NOMO-1 treated with dmso at 0.1 percent for 144 hours (cell line): ENCODE measurements at regions not wholly inside any gene's neighbourhood (a gene's known extent, or its start where the extent isn't known, plus 50 kb on each side); places are given as distances from the start of the nearest gene placed in this dataset.
"Not testable (repeated sequence)": the region's sequence is repeated elsewhere in the genome, so short reads cannot be mapped to it uniquely, and the experiment has no call there.

Experiments
- DNase-seq: peaks from one replicate; lab custom pipeline; 2025; ENCODE audit not compliant: unreplicated experiment; lab: John Stamatoyannopoulos, UW

- DNase-seq: no peak
Observed at GRCh38 chr12:115813256-115813655, 464.2 kb downstream of the MED13L start.

- no peak for DNase-seq
Observed at GRCh38 chr12:115811929-115812328, 465.6 kb downstream of the MED13L start.

DNA sequence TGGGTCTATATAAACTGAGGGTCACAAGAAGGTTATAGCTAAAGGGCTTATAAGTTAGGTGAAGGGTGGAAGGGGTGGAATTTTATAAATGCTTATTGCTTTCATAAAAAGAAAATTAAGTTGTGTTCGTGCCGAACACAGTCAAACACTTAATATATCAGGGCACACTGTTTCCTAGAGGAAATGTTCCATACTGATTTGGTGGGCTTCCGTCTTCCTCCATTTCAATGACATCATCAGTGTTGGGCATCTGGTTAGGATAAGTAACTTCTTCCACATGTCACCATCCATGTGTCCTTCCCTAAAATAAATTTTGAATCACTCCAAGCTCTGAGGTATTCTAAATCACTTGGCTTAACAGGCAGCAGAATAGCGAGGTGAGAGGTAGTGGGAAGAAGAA lies 466.4 kb downstream of the MED13L start:
- DNase-seq: no peak

DNA sequence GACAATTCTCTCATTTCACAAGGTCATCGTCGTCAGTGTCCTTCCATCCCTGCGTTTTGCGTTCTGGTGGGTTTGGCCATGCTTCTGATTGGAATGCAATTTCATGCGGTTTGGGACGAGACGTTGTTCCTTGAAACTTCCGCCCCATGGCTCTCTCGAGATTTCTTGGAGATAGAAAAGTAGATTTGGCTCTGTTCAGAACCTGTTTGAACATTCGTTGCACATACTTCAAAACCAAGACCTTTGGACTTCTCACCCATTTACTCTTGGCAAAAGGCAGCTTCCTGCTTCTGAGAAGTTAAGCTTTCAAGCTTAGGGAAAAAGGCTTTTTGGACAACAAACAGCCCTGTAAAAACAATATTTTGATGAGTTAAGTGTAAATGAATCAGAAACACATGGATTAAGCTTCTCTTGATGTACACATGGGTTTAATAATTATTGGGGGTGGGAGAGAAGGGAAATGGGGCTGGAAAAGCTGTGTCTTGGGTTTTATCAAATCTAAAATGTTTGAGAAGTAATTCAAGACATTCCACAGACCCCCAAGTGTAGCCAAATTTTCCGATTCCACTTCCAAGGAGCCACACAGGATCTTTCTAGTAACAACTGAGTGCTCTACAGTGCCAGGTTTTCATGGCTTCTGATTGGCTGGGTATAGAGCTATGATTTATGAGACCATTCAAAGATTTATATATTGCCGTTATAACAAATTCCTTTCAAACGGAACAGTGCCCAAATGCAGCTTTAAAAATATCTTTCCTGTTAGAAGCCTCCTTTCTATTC lies 467.2 kb downstream of the MED13L start:
- no peak for DNase-seq

DNA sequence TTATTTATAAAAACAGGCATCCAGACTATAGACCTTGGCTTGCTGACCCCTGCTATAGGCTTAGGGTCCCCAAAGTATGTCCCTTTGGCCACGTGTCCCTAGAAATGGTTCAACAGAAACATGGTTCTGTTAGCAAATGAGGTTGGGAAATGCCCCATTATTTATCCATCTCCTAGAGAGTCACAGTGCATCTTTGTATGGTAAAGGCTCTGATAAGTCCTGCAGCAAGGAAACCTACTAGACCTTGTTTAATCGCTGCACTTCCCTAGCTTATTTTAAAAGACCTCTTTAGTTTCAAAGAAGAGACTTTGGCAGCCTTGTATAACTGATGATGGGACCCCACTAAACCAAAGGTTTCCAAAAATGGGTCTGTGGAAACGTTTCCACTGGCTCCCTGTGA lies 471.5 kb downstream of the MED13L start:
- DNase-seq: no peak

DNA sequence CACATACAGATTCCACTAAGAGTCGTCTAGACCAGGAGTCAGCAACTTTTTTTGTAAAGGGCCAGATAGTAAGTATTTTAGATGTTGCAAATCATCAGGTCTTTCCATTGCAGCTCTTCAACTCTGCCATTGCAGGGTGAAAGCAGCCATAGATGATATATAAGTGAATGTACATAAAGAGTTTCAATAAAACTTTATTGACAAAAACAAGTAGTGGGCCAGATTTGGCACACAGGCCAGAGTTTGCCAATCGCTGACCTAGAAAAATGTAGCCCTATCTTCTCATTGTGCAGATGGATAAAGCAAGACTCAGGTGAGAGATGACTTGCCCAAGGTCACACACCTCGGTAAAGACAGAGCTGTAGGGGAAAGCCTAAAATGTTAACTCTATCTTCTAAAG lies 474.7 kb downstream of the MED13L start:
- no peak for DNase-seq

DNA sequence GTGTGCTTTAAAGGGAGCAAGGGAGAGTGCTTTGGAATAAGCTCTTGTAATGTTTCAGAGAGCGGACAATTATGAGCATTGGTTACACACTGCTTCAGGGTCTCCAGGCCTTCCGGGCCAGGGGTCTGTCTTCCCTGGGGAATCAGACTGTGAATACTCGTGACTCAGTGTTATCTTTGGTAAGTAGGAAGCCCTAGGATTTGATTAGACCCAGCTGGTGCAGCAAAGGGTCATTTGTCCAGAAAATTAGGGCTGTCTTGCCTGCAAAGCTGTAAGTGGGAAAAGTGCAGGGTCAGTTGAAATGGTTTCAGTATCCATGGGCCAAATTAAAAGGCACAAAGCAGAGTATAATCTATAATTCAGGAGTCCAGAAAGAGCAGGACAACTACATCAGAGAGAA lies 475.6 kb downstream of the MED13L start:
- no peak for DNase-seq

DNA sequence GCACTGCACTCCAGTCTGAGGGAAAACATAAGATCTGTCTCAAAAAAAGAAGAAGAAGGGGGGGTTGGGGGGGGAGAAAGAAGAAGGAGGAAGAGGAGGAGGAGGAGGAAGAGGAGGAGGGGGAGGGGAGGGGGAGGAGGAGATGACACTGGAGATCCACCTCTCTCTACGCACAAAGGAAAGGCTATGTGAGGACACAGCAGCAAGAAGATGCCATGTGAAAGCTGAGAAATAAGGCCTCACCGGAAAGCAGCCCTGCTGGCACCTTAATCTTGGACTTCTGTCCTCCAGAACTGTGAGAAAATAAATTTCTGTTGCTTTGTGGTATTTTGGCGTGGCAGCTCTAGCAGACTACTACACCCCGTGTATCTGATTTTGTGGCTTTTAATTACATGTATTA lies 477.9 kb downstream of the MED13L start:
- DNase-seq: no peak

DNA sequence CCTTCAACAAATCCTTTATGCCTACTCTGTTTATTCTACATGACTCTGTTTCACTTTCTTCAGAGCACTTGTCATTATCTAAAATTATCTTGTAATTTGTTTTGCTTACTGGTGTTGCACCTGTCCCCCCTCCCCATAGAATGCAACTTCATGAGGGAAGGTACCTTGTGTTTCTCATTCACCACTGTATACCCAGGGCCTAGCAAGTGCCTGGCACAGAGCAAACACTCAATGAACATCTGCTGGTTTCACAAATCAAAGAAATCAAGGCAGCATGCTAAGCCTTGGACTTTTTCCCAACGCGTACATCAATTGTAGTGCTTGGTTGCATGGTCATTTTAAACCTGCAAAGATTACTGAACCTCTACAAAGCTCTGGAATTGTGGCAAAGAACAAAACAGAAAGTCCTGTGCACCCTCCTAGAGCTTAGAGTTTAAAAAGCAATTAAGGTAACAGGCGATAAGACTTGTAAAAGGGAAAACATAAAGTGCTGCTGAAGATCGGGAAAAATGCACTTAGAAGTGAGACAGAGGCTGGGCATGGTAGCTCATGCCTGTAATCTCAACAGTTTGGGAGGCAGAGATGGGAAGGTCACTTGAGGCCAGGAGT lies 479.1 kb downstream of the MED13L start:
- no peak for DNase-seq

DNA sequence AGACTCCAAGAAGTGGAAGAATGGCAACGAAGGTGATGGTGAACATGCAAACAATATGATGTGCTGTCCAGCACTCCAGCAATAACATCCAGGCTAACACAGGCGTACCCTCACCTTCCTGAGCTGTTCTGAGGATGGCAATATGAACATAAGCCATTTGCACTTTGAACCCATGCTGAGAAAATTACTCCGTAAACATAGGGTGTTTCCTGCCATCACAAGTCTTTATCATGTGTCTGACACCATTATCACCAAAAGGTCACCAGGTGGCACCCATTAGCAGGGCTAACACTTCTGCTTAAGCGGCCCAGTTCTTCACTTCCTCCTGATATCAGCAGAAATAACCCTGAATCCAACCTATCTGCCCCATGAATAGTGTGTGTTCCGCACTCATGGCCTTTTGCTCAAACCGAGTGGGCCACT lies 482.8 kb downstream of the MED13L start:
- DNase-seq: no peak

GRCh38 chr12:115791331-115791730 lies 486.2 kb downstream of the MED13L start:
- no peak for DNase-seq

GRCh38 chr12:115790526-115790925 lies 487.0 kb downstream of the MED13L start:
- DNase-seq: no peak

DNA sequence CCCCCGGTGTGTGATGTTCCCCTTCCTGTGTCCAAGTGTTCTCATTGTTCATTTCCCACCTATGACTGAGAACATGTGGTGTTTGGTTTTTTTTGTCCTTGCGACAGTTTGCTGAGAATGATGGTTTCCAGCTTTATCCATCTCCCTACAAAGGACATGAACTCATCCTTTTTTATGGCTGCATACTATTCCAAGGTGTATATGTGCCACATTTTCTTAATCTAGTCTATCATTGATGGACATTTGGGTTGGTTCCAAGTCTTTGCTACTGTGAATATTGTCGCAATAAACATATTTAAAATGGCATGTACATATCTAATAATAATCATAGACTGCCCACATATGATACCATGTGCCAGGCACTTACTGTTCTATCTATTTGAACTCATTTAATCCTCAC lies 491.0 kb downstream of the MED13L start:
- DNase-seq: not testable (repeated sequence)

DNA sequence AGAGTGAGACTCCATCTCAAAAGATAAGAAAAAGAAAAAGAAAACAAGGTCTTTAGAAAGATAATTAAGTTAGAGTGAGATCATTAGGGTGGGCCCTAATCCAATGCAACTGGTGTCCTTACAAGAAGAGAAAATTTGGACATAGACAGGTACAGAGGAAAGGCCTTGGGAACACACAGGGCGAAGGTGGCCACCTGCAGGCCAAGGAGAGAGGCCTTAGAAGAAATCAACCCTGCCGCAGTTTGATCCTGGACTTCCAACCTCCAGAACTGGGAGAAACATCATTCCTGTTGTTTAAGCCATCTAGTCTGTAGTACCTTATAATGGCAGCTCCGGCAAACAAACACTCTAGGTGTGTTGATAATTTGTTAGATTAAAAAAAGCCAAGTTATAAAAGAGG lies 491.9 kb downstream of the MED13L start:
- no peak for DNase-seq

DNA sequence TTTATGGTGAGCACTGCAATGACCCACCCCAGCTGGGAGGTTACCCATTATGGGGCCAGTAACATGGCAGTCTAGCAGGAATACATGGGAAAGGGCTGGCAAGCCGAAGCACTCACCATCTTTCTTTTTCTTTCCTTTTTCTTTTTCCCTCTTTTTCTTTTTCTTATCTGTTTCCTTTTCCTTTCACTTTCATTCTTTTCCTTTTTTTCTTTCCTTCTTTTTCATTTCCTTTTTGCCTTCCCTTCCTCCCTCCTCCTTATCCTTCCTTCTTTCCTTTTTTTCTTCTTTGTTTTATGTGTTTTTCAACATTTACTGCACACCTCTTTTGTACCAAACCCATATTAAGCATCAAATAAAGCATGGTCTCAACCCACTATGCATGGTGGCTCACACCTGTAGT lies 501.1 kb downstream of the MED13L start:
- no peak for DNase-seq

GRCh38 chr12:115774148-115774895 lies 503.2 kb downstream of the MED13L start:
- DNase-seq: no peak

DNA sequence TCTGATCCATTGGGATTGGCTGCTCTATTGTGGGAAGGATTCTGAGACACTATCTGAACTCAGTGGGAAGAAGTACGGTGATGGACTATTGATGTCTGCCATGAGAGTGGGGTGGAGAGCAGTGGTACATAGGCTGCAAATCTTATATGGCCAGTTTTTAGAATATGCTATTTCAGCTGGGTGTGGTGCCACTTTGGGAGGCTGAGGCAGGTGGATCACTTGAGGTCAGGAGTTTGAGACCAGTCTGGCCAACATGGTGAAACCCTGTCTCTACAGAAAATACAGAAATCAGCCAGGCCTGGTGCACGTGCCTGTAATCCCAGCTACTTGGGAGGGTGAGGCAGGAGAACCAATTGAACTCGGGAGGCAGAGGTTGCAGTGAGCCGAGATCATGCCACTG lies 505.9 kb downstream of the MED13L start:
- DNase-seq: no peak

- DNase-seq: no peak
Observed at GRCh38 chr12:115771065-115771464, 506.4 kb downstream of the MED13L start.

DNA sequence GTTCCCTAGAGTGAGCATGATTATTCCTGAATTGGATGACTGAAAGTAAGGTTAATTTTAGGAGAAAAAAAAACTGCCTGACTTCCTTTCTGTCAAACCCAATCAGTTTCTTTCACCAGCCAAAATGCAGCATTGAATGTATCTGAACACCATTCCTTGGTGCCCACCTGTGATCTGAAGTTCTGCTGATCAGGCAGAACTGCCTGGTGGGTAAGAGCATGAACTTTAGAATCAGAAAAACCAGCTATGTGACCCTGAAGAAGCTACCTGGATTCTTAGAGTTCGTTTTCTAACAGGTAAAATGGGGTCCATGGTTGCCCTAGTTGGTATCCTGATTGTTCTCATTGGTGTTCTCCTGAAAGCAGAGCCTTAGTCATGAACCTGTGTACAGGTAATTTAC lies 506.9 kb downstream of the MED13L start:
- no peak for DNase-seq

DNA sequence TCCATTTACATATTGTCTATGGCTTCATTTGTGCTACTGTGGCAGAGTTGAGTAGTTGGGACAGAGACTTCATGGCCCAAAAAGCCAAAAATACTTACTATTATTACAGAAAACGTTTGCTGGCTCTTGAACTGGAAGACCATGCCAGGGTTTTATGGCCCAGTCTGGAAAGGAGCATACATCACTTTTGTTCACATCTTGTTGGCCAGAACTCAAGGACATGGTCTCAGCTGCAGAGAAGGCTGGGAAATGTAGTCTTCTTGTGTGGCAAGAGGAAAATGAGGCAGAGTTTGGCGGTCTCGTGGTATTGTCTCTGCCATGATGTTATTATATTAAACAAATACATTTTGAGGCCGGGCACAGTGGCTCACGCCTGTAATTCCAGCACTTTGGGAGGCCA lies 509.6 kb downstream of the MED13L start:
- no peak for DNase-seq

DNA sequence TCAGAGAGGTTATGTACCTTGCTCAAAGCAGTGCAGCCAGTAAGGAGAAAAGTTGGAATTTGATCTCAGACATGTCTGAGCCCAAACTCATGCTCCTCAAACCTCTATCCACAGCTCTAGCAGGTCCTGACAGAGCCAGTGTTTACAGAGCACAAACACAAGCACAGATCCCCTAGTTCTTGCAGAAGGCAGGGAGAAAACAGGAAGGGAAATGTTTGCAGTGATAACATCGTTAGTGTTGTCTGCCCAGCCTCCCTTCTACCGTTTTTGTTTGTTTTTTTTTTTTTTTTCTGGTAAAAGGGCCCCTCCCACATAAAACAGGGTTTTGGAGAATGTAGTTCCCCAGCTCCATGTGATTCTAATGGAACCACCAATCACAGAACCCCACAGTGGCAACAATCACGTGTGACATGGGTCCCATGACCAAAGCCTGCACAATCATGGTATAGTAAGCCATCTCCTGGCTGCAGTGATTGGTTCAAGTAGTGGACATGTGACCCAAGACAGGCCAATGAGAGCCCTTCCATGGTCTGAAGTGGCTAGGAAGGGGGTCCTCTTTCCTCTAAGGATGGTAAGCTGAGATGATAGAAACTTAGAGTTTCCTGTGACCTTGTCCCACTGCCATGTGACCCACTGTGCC lies 513.4 kb downstream of the MED13L start:
- DNase-seq: no peak

DNA sequence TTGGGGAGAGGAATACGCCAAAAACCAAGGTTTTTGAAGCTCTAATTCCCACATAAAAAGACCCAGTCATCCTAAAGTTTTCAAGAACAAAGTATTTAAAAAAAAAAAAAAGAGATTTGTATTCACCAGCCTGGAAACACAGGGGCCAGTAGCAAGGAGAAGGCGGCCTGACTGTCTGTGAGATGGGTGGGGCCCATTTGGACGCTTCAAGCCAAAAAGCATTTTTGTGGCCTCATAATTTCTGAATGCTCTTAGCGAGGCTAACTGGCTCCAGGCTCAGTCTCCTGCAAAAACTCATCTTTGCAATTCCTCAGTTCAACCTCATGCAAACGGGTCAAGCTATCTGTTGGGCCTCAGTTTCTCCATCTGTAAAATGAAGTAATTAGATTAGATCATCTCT lies 514.1 kb downstream of the MED13L start:
- DNase-seq: no peak
